NCI-H1092 (cell line): ENCODE measurements at regions not wholly inside any gene's neighbourhood (a gene's known extent, or its start where the extent isn't known, plus 50 kb on each side); places are given as distances from the start of the nearest gene placed in this dataset.

Source experiments
- DNase-seq: peaks from one replicate; lab custom pipeline; 2025; lab: John Stamatoyannopoulos, UW

DNA sequence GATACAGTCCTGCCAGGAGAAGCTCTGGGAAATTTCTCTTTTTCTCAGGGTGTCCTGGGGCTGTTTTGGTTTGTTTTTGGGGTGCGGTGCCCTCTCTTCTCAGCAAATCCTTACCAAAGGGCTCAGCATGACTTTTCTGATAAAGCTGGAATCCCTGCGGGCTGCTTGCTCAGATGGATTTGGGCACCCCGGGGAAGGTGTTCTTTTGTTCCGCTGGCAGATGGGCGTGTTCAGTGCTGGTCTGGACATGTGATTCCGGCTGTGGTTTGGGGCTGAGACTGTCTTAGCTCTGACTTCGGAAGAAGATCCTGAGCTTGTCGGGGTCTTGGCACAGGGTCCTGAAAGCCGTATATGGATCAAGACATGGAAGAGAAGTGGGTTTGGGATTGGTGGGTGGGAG, 134.2 kb upstream of the SPRED2 start:
- DNase-seq, result no peak

DNA sequence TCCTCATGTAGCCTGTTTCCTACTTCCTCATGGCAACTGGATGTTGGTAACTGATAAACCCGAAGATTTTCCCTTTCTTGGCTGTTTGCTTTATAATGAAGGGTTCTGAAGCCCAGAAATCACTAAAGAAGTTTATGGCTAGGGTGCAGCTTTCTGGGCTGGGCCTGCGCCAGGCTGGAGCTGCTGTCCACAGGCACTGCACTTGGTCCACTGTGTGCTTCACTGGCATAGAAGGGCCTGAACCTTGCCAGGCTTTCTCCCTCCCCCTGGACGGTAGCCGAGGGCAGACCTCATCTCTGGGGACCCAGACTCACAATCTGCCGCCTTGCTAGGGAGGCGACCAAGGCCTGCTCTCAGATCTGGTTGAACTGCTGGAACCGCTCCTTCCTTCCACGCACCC, 133.3 kb upstream of the SPRED2 start:
- no peak for DNase-seq

DNA sequence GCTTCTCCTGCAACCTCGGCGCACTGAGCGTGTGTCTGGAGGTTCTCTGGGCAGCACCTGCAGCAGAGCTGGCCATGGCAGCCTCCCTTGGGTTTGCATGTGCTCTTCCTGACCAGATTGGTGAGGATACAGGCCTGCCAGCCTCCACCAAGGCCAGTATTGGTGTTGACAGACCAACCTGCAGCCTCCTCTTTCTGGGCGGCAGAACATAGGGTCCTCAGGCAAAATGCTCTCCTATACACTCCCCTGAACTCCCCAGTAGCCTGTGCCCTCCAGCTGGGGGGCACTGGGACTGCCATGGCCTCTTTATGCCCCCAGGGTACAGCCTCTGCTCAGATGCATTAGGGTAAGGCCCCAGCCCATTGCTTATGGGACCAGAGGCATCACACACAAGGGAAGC, 131.9 kb upstream of the SPRED2 start:
- no peak for DNase-seq

DNA sequence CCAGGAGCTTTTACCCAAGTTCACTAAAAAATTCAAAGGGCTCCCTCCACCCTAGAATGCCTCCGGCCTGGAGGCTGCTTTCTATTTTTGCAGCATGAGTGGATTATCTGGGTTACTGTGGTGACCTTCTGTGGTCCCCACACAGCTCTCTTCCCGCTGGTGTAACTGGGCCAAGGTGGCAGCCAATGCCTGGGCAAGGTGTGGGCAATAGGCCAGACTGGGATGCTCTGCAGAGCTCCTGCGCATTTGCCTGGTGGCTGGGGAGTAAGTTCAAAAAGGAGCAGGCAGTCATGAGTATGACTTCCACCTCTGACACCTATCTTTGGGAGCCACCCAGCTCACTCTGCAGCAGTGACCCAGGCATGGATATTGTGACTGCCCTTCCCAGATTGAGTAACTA, 130.5 kb upstream of the SPRED2 start:
- no peak for DNase-seq

DNA sequence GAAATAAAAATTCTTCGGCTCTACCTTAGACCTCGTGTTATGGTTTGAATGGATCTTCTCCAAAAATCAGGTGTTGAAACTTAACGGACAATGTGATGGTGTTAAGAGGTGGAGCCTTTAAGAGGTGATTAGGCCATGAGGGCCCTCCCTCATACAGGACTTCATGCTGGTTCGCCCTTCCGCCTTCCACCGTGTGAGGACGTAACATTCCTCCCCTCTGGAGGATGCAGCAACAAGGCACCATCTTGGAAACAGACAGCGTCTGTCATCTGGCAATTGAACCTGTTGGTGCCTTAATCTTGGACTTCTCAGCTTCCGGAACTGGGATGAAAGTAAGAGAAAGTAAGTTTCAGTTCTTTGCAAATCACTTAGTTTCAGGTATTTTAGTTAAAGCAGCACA, 126.3 kb upstream of the SPRED2 start:
- DNase-seq, result no peak

DNA sequence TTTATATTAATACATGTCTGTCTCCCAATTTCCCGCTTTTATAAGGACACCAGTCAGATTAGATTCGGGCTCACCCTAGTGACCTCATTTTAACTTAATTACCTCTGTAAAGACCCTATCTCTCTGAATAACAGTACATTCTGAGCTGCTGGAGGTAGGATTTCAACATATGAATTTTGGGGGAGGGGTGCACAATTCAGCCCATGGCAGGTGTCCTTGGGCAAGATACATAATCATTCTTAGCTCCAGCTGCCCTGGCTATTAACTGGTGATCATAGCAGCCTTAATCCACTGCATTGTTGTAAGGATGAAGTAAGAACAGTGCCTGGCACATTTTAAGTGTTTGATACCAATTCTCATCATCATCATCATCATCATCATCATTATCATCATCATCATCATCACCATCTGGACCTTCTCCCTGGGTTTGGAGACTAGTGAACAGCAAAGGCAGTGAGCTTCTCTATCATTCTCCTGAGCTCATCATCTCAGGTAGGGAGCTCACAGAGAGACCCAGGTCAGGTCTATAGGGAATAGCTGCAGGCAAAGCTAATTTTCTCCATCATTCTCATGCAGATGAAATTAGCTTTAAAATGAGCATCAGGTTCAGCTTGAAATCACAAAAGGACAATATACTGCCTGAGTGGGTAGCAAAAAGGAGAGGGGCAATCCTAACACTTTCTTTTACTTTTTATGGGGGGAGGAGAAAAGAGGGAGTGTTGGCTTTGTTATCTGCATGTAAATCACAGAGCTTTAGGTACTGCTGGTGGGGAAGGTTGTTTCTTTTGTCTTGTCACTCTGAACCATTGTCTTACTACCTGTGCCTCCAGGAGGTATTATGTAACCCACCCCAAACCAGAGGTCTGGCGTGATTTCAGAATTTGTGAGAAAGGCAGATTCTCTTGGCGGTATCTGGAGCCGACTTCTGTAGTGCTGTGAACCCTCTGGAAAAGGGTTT, 125.5 kb upstream of the SPRED2 start:
- no peak for DNase-seq

DNA sequence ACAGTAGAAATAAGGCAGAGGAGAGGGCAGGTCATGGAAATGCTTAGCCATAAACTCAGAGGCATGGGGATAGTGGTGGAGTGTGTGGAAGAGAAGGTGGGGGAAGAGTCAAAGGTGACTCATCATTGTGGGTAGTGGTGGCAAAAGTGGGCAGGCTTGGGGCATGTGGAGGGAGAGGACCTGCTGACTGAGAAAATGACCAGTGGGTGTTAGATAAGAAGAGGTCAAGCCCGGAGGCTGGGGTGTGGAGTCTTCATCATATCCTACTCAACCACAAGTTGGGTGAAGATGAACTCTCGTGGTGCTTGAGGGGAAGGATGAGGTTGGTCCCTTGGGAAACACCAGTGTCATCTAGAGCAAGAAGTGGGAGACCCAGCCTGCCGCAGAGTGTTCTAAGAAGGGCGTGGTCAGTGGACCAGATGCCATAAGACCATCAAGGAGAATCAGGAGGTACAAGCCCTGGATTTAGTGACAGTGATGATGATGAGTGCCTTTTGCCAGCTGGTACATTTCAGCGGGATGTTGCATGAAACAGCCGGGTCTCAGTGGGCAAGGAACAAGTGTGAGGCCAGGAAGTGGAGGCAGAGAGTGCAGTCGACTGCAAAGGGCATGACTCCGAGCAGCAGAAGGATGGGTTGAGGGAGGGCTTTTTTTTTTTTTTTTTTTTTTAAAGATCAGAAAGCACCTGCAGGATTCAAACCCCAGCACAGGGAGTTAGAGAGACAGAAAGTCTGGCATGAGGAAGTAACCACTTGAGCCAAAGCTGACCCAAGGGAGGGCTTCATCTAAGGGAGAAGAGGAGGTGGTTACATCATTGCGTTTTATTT, 122.6 kb upstream of the SPRED2 start:
- DNase-seq, result no peak

DNA sequence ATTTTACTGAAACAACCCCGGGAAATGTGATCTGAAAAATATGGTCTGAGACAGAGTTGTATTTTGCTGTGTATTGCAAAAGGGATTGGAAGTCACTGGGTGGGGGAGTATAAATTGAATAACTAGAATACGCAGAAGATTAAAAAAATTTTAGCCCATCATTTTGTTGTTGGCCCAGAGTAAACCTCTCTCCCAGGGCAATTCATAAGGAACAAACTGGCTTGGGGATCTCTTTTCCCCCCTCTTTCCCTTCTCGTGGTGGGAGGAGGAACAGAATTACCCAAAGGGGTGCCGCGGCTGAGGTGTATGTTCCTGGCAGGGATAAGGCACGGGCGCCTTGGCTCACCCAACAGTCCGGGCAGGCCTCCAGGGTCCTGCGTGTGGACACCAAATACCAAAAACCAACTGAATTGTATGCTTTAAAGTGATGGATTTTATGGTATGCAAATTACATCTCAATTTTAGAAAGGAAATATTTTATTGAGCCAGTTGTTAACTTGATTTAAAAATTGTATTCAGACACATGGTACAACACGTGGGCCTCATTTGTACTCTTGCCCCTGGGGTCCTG, 121.2 kb upstream of the SPRED2 start:
- DNase-seq, result no peak

DNA sequence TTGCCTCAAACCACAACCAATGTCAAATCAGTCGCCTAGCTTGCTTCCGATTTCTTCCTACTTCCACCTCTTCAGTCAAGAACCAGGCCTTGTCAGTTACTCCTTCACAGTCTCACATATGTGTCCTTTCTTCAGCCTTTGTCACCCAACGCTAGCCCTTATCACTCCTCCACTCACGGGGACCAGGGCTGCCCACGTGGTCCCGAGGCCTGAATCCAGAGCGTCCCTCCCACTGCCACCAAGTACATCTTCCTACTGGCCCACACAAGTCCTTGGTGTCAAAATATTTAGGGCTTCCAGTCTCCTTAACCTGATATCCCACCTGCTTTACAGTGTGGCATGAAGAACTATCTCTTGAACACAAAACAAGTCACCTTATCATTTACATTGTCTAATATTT, 119.1 kb upstream of the SPRED2 start:
- no peak for DNase-seq

DNA sequence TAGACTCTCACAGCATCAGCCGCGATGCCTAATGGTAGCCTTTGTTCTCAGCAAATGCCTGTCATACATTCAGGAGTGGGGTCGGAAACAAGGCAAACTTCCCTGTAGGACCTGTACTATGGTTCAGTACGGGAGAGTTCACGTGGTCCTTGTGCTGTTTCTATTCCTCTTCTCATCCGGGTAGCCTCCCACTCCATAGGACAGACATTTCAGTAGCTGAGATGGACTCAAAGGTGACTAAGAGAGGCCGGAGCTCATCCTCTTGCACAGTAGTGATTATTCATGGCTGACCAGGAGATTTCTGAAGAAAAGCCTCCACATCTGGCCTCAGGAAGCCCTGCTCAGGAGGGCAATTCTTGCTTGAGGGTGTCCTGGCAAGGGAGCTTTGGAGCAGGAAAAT, 117.8 kb upstream of the SPRED2 start:
- DNase-seq, result no peak

DNA sequence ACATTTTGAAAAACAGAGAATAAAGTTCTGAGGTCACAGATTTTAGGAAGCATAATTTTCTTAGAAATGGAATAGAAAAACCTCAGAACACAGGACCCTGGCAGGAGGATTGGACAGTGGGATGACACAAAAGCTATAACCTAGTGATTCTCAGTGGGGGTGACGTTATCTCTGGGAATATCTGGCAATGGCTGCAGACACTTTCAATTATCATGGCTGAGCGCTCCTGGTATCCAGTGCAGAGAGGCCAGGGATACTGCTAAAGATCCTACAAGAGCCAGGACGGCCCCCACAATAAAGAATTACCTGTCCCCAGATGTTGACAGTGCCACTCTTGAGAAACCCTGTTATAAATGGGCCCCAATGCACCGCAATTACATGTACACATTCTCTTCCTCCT, 117.2 kb upstream of the SPRED2 start:
- DNase-seq, result no peak

DNA sequence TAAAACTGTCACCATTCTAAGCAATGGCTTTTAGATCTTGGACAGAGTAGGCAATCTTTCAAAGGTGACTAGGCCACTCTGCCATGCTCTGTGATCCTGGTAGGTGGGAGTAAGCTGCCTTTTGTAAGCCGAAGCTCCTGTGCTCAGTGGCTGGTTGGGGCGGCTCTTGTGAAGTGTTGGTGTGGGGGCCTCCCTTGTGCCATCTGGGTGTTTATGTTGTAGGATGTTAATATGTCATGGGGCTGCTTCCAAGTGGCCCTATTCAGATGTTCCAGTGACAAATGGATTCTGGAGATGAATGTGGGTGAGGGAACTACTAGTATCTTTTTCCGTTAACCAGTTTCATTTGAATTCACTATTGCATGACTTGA, 116.8 kb upstream of the SPRED2 start:
- DNase-seq, result no peak

DNA sequence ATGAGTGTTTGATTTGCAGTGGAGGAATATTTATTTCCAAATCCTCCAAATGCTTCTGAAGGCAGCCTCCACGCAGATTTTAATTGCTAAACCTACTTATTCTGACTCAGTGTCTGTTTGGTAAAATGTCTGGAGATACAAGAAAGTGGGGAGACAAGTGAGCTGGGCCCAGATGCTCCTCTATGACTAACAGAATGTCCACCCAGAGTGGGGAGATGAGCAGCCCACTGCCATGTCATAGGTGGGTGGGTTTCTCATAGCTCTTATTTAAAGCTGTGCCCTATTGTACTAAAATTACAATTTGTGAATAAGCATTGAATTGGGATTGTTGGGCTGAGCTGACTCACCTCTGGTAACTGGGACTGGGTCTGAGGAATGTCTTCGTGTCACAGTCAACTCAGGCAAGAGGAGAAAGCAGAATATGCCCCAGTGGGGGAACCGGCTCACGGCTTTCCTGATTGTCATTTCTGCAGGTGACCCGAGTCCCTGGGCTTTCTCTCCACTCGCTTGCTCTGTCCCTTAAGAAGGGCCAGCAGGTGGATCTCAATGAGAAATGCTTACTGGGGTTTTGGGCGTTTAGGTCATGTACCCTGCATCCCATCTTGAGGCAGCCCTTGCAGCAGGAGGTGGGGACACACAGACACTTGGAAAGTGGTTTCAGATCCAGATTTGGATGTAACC, 116.3 kb upstream of the SPRED2 start:
- no peak for DNase-seq

DNA sequence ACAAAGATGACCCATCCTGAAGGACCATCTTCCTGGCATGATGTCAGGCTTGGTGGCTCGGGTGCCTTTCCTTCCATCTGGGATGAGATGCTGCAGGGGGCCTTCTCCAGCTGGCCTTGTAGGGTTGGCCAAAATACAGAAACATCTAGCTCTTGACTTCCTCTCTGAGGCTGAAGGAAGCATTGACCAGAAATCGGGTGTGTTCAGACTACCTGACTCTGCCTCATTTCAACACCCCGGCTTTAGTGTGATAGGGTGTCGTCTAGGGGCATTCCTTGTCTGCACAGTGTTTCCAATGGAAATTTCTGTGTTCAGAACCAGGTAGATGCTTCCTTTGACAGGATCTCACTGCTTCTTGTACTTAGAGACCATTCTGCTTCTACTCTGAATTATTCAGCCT, 115.7 kb upstream of the SPRED2 start:
- DNase-seq, result no peak

DNA sequence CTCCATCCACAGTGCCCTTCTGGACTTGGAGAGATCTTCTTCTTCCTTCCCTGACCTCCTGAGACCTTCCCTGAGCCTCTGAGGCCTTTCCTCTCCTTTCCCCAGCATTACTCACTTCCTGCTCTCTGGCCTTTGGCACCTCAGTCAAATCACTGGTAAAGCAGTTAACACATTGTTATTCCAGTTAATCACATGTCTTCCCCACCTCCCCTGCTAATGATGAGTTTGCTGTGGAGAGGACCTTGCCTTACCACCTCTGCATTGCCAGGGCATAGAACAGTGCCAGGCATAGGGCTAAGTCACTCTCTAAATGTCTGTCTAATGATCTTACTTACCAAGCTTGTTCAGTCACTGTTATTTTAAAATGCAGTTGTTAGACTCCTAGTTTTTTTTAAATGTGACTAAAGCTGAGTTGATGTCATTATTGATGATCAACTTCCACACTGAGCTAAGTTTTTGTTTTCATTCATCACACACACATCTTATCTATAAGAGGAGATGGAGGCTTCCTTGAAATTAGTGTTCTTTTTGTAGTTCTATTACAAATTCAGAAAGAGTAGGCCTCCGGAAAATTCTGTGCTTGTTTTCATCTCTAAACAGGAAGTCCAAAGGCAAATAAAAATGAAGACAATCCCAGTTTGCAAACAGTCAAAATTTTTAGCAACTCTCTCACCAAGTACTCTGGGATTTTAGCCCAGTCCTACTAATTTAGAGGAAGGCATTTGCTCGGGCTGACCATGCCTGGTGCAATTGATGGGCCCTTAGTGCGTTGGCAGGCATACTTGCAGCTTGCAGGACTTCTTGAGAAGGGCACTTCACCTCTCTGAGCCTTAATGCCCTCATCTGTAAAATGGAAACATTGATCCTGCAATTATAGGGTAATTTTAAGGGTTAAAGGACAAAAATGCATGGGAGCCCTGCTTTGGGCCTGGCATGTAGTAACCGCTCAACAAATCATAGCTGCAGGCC, 113.7 kb upstream of the SPRED2 start:
- DNase-seq, result no peak

DNA sequence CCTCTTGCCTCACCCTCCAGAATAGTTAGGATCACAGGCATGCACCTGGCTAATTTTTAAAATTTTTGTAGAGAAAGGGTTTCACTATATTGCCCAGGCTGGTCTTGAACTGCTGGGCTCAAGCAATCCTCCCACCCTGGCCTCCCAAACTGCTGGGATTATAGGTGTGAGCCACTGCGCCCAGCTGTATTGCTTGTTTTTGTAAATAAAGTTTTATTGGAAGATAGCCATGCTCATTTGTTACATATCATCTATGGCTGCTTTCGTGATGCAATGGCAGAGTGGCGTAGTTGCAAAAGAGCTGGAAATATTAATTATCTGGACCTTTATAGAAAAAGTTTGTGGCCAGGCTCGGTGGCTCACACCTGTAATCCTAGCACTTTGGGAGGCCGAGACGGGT, 109.4 kb upstream of the SPRED2 start:
- DNase-seq, result no peak

DNA sequence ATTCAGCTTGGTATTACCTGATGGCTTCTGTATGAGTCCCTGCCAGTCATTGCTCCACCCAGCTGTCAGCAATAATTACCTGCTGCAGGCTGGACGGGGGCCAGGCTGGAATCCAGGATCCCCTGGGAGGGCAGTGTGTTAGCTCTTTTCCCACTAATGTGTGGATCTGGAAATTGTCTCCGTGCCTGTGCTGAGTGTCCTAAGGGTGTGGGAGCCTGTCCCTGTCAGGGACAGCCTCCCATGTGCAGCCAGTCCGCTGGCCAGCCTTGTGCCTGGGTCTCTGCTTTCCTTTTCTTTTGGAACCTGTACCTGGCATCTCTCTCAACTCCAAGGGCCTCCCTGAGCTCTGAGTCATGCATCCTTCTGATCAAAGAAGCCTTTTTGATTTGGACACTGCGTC, 107.2 kb upstream of the SPRED2 start:
- DNase-seq, result no peak

DNA sequence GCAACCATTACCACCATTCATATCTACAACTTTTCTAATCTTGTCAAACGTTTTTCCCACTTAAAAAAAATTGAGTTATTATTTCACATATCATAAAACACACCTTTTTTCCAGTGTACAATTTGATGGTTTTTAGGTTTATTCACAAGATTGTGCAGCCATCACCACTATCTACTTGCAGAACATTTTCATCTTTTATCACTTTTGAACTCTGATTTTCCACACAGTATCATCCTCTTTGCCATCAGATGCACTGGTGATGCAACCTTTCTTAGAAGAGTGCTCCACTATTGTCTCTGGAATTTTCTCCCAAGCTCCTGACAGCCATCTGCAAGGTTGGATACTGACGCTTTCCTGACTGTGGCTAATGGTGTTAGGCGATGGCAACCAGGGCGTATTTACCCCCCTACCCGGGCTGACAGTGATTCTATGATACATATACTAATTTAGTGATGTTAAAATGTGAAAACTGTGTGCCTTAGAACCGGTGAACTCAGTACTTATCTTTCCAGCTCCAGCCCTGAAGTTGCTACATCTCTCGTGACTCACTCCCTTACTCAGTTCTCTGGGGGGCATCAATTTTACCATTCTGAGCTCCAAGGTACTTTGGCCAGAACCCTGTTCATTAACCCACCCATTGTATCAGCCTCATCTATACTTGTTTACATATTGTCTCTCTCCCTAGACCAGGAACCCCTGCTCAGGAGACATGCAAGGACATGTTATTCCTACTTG, 105.4 kb upstream of the SPRED2 start:
- DNase-seq, result no peak

DNA sequence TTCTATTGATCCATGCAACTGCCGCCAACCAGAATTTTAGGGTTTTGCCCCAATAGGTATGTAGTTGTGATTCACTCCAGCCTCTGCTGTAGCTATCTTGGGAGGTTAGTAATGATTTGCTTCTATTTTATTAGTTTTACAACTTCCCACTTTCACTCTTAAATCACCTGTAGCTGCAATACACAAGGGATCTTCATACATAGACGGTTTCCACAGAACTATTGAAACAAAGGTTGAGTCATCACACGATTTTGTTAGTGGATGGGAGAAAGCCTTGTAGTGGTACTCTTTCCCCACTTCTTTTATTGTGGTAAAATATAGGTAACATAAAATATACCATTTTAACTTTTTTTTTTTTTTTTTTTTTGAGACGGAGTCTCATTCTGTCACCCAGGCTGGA, 104.2 kb upstream of the SPRED2 start:
- no peak for DNase-seq

DNA sequence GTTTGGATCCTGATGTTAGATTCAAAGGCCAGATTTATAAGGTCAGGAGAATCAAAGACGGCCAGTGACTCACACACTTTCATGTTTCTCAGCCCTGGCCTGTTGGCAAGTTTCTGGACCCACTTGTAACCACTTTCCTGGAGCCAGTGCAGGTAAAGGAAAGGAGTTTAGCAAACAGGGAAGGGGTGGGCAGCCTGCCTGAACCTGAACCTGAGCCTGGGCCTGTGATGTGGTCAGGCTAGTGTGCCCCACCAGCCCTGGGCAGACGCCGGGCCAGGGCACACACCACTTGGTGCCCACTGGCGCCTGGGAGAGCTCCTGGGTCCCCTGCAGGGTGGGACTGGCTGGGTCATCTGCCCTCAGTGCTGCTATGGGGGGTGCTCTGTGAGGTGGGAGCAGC, 100.5 kb upstream of the SPRED2 start:
- DNase-seq, result no peak

DNA sequence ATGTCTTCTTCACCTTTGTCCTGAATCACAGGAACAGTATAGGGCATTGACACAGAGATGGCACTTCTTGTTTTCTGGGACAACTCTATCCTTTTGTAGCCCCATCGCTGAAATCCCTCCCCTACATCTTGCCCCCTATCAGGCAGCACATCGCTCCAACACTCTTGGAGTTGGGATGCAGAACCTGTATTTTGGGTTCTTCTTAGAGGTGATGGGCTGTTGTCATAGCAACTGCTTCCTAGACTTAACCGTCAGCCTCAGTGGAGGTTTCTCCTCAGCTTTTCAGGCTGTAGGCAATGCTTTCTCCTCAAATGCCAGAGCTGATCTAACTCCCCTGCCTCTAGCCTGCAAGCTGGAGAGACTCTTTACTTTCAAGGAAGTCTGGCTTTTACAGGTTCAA, 99.9 kb upstream of the SPRED2 start:
- no peak for DNase-seq
